HEK293 (cell line): ENCODE measurements at regions not wholly inside any gene's neighbourhood (a gene's known extent, or its start where the extent isn't known, plus 50 kb on each side); places are given as distances from the start of the nearest gene placed in this dataset.

Source experiments
- CTCF ChIA-PET: fragments of 350-600 bp; formaldehyde crosslinking; extraction: SDS; loops from one replicate; lab custom pipeline; 2021; ENCODE audit warnings: antibody characterized with exemption; lab: Yijun Ruan, JAX
- POLR2A ChIA-PET: fragments of 300-600 bp; formaldehyde crosslinking; extraction: SDS; loops from one replicate; lab custom pipeline; 2020; ENCODE audit warnings: antibody characterized with exemption, inconsistent platforms; lab: Yijun Ruan, JAX
- H3K27ac ChIP-seq: fragments of 200-500 bp; sonication (Bioruptor generic); 2 replicates; pipeline ENCODE4 v1.5.1; 2014; ENCODE audit warnings: low read depth, low read length, control low read depth, inconsistent platforms; ENCODE audit errors: extremely low read depth
- H3K36me3 ChIP-seq, 2 experiments: fragments of 200-500 bp in 1 of 2; sonication (Bioruptor generic) in 1 of 2; 1 replicate in 1 of 2; 2 replicates in 1 of 2; pipeline ENCODE4 v1.5.1; 2014 to 2017; ENCODE audit warnings: inconsistent platforms in 2 of 2, low read length in 2 of 2; ENCODE audit not compliant: control insufficient read depth in 2 of 2, insufficient read depth in 1 of 2
- H3K4me1 ChIP-seq: fragments of 200-500 bp; sonication (Bioruptor generic); 2 replicates; pipeline ENCODE4 v1.5.1; 2014; ENCODE audit warnings: mild to moderate bottlenecking, low read length, inconsistent platforms; ENCODE audit not compliant: control insufficient read depth, insufficient read depth
- H3K4me3 ChIP-seq: 2 replicates; pipeline ENCODE4 v1.5.1; 2011; ENCODE audit warnings: low read depth, mild to moderate bottlenecking, control low read depth, low read length, moderate library complexity
- H3K9me3 ChIP-seq: fragments of 200-500 bp; sonication (Bioruptor generic); 2 replicates; pipeline ENCODE4 v1.5.1; 2014; ENCODE audit warnings: low read depth, low read length, inconsistent platforms; ENCODE audit not compliant: control insufficient read depth, insufficient read depth
- GFI1B ChIP-seq: fragments of 450-650 bp; formaldehyde crosslinking; IDR thresholded peaks from 2 replicates; pipeline ENCODE4 v1.5.1; 2016; ENCODE audit warnings: missing biosample characterization, missing genetic modification characterization
- HOXC10 ChIP-seq: sonication (generic); formaldehyde crosslinking; IDR thresholded peaks from 2 replicates; pipeline ENCODE4 v1.8.1; 2023; ENCODE audit warnings: mild to moderate bottlenecking, missing genetic modification reagents
- MYNN ChIP-seq: fragments of 450-650 bp; formaldehyde crosslinking; IDR thresholded peaks from 2 replicates; pipeline ENCODE4 v1.5.1; 2016; ENCODE audit warnings: missing biosample characterization, missing genetic modification characterization, borderline replicate concordance
- SETDB1 ChIP-seq: IDR thresholded peaks from one replicate; pipeline ENCODE4 v1.6.1; 2017; ENCODE audit warnings: mild to moderate bottlenecking, low read length, moderate library complexity, mixed read lengths; ENCODE audit not compliant: insufficient read length
- ZBTB17 ChIP-seq: fragments of 450-650 bp; formaldehyde crosslinking; IDR thresholded peaks from 2 replicates; pipeline ENCODE4 v1.5.1; 2016; ENCODE audit warnings: missing biosample characterization, missing genetic modification characterization
- ZIC2 ChIP-seq: fragments of 450-650 bp; formaldehyde crosslinking; IDR thresholded peaks from 2 replicates; pipeline ENCODE4 v1.5.1; 2016; ENCODE audit warnings: missing biosample characterization, missing genetic modification characterization
- ZNF169 ChIP-seq: fragments of 450-650 bp; formaldehyde crosslinking; IDR thresholded peaks from 2 replicates; pipeline ENCODE4 v1.5.1; 2016; ENCODE audit warnings: missing biosample characterization, missing genetic modification characterization
- ZNF223 ChIP-seq: fragments of 450-650 bp; formaldehyde crosslinking; IDR thresholded peaks from 2 replicates; pipeline ENCODE4 v1.5.1; 2016; ENCODE audit warnings: missing biosample characterization, missing genetic modification characterization
- ZNF324 ChIP-seq: fragments of 450-650 bp; formaldehyde crosslinking; IDR thresholded peaks from 2 replicates; pipeline ENCODE4 v1.5.1; 2016; ENCODE audit warnings: missing biosample characterization, missing genetic modification characterization
- ZNF843 ChIP-seq: fragments of 450-650 bp; formaldehyde crosslinking; IDR thresholded peaks from 2 replicates; pipeline ENCODE4 v1.5.1; 2016; ENCODE audit warnings: missing biosample characterization, missing genetic modification characterization
- TF ChIP-seq, protein P1 (sequence below): fragments of 450-650 bp; formaldehyde crosslinking; IDR thresholded peaks from 2 replicates; pipeline ENCODE4 v1.5.1; 2016; ENCODE audit warnings: missing biosample characterization, missing genetic modification characterization, borderline replicate concordance
- TF ChIP-seq, protein P2 (sequence below): fragments of 450-650 bp; formaldehyde crosslinking; IDR thresholded peaks from 2 replicates; pipeline ENCODE4 v1.5.1; 2017; ENCODE audit warnings: missing biosample characterization, missing genetic modification characterization
- TF ChIP-seq, protein P3 (sequence below): fragments of 450-650 bp; formaldehyde crosslinking; IDR thresholded peaks from 2 replicates; pipeline ENCODE4 v1.5.1; 2016; ENCODE audit warnings: missing biosample characterization, missing genetic modification characterization
- TF ChIP-seq, protein P4 (sequence below): fragments of 450-650 bp; formaldehyde crosslinking; IDR thresholded peaks from 2 replicates; pipeline ENCODE4 v1.5.1; 2017; ENCODE audit warnings: missing biosample characterization, missing genetic modification characterization
- TF ChIP-seq, protein P5 (sequence below): fragments of 450-650 bp; formaldehyde crosslinking; IDR thresholded peaks from 2 replicates; pipeline ENCODE4 v1.5.1; 2016; ENCODE audit warnings: missing biosample characterization, missing genetic modification characterization

DNA sequence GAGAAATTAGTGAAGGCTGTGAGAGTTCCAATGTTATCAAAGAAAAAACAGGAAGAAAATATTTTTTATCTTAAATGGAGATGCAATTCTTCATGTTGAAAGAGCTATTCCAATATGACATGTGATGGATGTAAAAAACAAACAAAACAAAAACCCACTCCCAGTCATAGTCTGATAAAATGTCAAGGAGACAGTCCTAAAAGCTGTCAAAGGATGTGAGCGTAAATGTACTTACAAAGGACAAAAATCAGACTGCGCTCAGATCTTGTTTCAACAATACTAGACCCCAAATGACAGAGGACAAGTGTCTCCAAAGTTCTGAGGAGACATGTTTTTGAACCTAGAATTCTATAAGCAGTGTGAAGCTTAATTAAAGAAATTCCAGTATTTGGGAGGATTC lies 265.8 kb downstream of the PLPP3 start (continued):
- TF ChIP-seq, protein P1, sequence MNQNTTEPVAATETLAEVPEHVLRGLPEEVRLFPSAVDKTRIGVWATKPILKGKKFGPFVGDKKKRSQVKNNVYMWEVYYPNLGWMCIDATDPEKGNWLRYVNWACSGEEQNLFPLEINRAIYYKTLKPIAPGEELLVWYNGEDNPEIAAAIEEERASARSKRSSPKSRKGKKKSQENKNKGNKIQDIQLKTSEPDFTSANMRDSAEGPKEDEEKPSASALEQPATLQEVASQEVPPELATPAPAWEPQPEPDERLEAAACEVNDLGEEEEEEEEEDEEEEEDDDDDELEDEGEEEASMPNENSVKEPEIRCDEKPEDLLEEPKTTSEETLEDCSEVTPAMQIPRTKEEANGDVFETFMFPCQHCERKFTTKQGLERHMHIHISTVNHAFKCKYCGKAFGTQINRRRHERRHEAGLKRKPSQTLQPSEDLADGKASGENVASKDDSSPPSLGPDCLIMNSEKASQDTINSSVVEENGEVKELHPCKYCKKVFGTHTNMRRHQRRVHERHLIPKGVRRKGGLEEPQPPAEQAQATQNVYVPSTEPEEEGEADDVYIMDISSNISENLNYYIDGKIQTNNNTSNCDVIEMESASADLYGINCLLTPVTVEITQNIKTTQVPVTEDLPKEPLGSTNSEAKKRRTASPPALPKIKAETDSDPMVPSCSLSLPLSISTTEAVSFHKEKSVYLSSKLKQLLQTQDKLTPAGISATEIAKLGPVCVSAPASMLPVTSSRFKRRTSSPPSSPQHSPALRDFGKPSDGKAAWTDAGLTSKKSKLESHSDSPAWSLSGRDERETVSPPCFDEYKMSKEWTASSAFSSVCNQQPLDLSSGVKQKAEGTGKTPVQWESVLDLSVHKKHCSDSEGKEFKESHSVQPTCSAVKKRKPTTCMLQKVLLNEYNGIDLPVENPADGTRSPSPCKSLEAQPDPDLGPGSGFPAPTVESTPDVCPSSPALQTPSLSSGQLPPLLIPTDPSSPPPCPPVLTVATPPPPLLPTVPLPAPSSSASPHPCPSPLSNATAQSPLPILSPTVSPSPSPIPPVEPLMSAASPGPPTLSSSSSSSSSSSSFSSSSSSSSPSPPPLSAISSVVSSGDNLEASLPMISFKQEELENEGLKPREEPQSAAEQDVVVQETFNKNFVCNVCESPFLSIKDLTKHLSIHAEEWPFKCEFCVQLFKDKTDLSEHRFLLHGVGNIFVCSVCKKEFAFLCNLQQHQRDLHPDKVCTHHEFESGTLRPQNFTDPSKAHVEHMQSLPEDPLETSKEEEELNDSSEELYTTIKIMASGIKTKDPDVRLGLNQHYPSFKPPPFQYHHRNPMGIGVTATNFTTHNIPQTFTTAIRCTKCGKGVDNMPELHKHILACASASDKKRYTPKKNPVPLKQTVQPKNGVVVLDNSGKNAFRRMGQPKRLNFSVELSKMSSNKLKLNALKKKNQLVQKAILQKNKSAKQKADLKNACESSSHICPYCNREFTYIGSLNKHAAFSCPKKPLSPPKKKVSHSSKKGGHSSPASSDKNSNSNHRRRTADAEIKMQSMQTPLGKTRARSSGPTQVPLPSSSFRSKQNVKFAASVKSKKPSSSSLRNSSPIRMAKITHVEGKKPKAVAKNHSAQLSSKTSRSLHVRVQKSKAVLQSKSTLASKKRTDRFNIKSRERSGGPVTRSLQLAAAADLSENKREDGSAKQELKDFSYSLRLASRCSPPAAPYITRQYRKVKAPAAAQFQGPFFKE (tag by site-specific recombination), result no peak

DNA sequence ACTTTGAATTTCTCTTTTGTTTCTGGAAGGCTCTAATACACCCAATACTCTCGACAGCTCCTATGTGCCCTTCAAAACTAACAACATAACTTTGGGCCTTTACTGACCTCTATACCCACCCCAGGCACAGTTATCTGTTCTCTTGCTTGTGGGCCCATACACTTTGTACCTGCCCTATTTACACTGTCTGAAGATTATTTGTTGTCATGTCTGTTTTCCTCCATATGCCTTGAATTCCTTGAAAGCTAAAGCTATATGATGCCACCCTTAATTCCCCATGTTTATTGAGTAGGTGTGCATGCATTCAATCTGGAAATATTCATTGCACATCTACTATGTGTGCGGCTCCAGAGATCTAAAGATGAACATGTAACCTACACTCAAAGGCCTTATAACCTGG lies 267.6 kb downstream of the PLPP3 start:
- Histone ChIP-seq H3K27ac (no peak overlapping the region), H3K9me3 (no peaks in the 10 kb centered on the region), H3K36me3 (no peaks in the 10 kb centered on the region), H3K4me1 (no peaks in the 10 kb centered on the region)
- CTCF ChIA-PET, result no interaction called here
- TF ChIP-seq ZIC2 (no peak), HOXC10 (CRISPR knock-in tag) (no peak), ZNF843 (tag by site-specific recombination) (no peak), ZNF324 (no peak), GFI1B (tag by site-specific recombination) (no peak), ZNF169 (tag by site-specific recombination) (no peak)
- TF ChIP-seq, protein P2, sequence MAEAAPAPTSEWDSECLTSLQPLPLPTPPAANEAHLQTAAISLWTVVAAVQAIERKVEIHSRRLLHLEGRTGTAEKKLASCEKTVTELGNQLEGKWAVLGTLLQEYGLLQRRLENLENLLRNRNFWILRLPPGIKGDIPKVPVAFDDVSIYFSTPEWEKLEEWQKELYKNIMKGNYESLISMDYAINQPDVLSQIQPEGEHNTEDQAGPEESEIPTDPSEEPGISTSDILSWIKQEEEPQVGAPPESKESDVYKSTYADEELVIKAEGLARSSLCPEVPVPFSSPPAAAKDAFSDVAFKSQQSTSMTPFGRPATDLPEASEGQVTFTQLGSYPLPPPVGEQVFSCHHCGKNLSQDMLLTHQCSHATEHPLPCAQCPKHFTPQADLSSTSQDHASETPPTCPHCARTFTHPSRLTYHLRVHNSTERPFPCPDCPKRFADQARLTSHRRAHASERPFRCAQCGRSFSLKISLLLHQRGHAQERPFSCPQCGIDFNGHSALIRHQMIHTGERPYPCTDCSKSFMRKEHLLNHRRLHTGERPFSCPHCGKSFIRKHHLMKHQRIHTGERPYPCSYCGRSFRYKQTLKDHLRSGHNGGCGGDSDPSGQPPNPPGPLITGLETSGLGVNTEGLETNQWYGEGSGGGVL (tag by site-specific recombination), result no peak
- TF ChIP-seq, all 188 proteins: peak for 0
- POLR2A ChIA-PET, result no interaction called here
- no peak overlapping the region for H3K4me3 ChIP-seq

DNA sequence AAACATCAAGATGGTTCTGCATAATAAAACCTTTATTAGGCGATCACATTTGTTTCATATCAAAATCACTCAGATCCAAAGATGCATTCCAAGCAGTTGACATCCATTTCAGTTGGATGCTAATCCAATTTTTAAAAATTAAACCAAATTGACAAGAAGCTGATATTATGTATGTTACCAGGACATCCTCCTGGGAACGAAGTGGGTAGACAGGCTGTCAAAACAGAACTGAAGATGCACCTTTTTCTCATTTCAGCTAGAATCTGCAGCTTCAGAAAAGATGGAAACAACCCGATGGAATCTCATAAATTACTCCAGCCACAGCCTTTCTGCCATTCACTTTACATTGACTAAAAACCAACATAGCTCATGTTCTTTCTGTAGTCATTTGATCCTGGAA lies 268.4 kb downstream of the PLPP3 start:
- H3K4me1 ChIP-seq, result no peaks in the 10 kb centered on the region
- no peaks in the 10 kb centered on the region for H3K9me3 ChIP-seq
- no peak overlapping the region for H3K27ac ChIP-seq
- ChIA-PET POLR2A (no interaction called here), CTCF (no interaction called here)
- TF ChIP-seq ZBTB17 (tag by site-specific recombination), result no peak
- TF ChIP-seq SETDB1, result no peak
- TF ChIP-seq, protein P3, sequence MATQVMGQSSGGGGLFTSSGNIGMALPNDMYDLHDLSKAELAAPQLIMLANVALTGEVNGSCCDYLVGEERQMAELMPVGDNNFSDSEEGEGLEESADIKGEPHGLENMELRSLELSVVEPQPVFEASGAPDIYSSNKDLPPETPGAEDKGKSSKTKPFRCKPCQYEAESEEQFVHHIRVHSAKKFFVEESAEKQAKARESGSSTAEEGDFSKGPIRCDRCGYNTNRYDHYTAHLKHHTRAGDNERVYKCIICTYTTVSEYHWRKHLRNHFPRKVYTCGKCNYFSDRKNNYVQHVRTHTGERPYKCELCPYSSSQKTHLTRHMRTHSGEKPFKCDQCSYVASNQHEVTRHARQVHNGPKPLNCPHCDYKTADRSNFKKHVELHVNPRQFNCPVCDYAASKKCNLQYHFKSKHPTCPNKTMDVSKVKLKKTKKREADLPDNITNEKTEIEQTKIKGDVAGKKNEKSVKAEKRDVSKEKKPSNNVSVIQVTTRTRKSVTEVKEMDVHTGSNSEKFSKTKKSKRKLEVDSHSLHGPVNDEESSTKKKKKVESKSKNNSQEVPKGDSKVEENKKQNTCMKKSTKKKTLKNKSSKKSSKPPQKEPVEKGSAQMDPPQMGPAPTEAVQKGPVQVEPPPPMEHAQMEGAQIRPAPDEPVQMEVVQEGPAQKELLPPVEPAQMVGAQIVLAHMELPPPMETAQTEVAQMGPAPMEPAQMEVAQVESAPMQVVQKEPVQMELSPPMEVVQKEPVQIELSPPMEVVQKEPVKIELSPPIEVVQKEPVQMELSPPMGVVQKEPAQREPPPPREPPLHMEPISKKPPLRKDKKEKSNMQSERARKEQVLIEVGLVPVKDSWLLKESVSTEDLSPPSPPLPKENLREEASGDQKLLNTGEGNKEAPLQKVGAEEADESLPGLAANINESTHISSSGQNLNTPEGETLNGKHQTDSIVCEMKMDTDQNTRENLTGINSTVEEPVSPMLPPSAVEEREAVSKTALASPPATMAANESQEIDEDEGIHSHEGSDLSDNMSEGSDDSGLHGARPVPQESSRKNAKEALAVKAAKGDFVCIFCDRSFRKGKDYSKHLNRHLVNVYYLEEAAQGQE (tag by site-specific recombination), result no peak
- no peak for TF ChIP-seq ZNF843 (tag by site-specific recombination)
- no peak for TF ChIP-seq MYNN (tag by site-specific recombination)
- TF ChIP-seq, protein P4, sequence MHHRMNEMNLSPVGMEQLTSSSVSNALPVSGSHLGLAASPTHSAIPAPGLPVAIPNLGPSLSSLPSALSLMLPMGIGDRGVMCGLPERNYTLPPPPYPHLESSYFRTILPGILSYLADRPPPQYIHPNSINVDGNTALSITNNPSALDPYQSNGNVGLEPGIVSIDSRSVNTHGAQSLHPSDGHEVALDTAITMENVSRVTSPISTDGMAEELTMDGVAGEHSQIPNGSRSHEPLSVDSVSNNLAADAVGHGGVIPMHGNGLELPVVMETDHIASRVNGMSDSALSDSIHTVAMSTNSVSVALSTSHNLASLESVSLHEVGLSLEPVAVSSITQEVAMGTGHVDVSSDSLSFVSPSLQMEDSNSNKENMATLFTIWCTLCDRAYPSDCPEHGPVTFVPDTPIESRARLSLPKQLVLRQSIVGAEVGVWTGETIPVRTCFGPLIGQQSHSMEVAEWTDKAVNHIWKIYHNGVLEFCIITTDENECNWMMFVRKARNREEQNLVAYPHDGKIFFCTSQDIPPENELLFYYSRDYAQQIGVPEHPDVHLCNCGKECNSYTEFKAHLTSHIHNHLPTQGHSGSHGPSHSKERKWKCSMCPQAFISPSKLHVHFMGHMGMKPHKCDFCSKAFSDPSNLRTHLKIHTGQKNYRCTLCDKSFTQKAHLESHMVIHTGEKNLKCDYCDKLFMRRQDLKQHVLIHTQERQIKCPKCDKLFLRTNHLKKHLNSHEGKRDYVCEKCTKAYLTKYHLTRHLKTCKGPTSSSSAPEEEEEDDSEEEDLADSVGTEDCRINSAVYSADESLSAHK (tag by site-specific recombination), result no peak
- TF ChIP-seq, protein P5, sequence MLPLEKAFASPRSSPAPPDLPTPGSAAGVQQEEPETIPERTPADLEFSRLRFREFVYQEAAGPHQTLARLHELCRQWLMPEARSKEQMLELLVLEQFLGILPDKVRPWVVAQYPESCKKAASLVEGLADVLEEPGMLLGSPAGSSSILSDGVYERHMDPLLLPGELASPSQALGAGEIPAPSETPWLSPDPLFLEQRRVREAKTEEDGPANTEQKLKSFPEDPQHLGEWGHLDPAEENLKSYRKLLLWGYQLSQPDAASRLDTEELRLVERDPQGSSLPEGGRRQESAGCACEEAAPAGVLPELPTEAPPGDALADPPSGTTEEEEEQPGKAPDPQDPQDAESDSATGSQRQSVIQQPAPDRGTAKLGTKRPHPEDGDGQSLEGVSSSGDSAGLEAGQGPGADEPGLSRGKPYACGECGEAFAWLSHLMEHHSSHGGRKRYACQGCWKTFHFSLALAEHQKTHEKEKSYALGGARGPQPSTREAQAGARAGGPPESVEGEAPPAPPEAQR, result no peak
- no peak for TF ChIP-seq ZNF223 (tag by site-specific recombination)
- H3K4me3 ChIP-seq, result no peak overlapping the region
- H3K36me3 ChIP-seq, result no peaks in the 10 kb centered on the region
